Keratinocyte (primary cell): ENCODE measurements at regions not wholly inside any gene's neighbourhood (a gene's known extent, or its start where the extent isn't known, plus 50 kb on each side); places are given as distances from the start of the nearest gene placed in this dataset.

ENCODE experiments used
- DNase-seq: peaks from one replicate; pipeline ENCODE4 v3.0.0-alpha.2; 2011; ENCODE audit warnings: low read depth, missing footprints, low spot score
- FAIRE-seq: peaks from 2 replicates; lab custom pipeline; 2011; peaks lifted over from hg19 to GRCh38; lab: Jason Lieb, UNC
- H2AFZ ChIP-seq: 2 replicates; pipeline ENCODE4 v1.6.0; 2012; ENCODE audit warnings: low read length, control low read depth, inconsistent platforms; ENCODE audit not compliant: control insufficient read depth
- H3K27ac ChIP-seq: 2 replicates; pipeline ENCODE4 v1.5.1; 2011; ENCODE audit warnings: low read length; ENCODE audit not compliant: control insufficient read depth, insufficient read depth
- H3K27me3 ChIP-seq: 3 replicates; pipeline ENCODE4 v1.6.0; 2011; ENCODE audit warnings: low read length; ENCODE audit not compliant: control insufficient read depth, insufficient read depth; ENCODE audit errors: extremely low read depth
- H3K36me3 ChIP-seq, 2 experiments: 2 replicates in 1 of 2; 3 replicates in 1 of 2; pipeline ENCODE4 v1.5.1; 2011; ENCODE audit warnings: low read length in 2 of 2, mild to moderate bottlenecking in 1 of 2; ENCODE audit not compliant: control insufficient read depth in 2 of 2, insufficient read depth in 2 of 2; ENCODE audit errors: extremely low read depth in 1 of 2
- H3K4me1 ChIP-seq: 3 replicates; pipeline ENCODE4 v1.5.1; 2011; ENCODE audit warnings: low read length; ENCODE audit not compliant: control insufficient read depth, insufficient read depth; ENCODE audit errors: extremely low read depth
- H3K4me2 ChIP-seq: 3 replicates; pipeline ENCODE4 v1.6.0; 2011; ENCODE audit warnings: low read depth, low read length; ENCODE audit not compliant: control insufficient read depth, insufficient read depth; ENCODE audit errors: extremely low read depth
- H3K4me3 ChIP-seq, 3 experiments: fragments of 200-600 bp in 1 of 3; sonication (generic) in 1 of 3; 2 replicates in 2 of 3; 3 replicates in 1 of 3; pipeline ENCODE4 v1.5.1; 2011 to 2016; ENCODE audit warnings: low read length in 3 of 3, mild to moderate bottlenecking in 3 of 3, control low read depth in 2 of 3, inconsistent platforms in 1 of 3, low read depth in 1 of 3, mixed read lengths in 1 of 3, mixed run types in 1 of 3, moderate library complexity in 1 of 3; ENCODE audit not compliant: control insufficient read depth in 2 of 3, insufficient read depth in 2 of 3; ENCODE audit errors: extremely low read depth in 1 of 3
- H3K79me2 ChIP-seq: 2 replicates; pipeline ENCODE4 v1.6.0; 2012; ENCODE audit warnings: low read length; ENCODE audit not compliant: control insufficient read depth, insufficient read depth
- H3K9ac ChIP-seq: 3 replicates; pipeline ENCODE4 v1.6.0; 2011; ENCODE audit warnings: low read length; ENCODE audit not compliant: control insufficient read depth, insufficient read depth; ENCODE audit errors: extremely low read depth
- H3K9me1 ChIP-seq: 3 replicates; pipeline ENCODE4 v1.6.0; 2011; ENCODE audit warnings: low read length; ENCODE audit not compliant: control insufficient read depth, insufficient read depth; ENCODE audit errors: extremely low read depth
- H3K9me3 ChIP-seq: 2 replicates; pipeline ENCODE4 v1.5.1; 2012; ENCODE audit warnings: low read depth, low read length; ENCODE audit not compliant: control insufficient read depth
- H4K20me1 ChIP-seq: 3 replicates; pipeline ENCODE4 v1.6.0; 2011; ENCODE audit warnings: low read length; ENCODE audit not compliant: control insufficient read depth, insufficient read depth; ENCODE audit errors: extremely low read depth
- EZH2 ChIP-seq: IDR thresholded peaks from one replicate; pipeline ENCODE4 v1.6.1; 2012; ENCODE audit warnings: inconsistent platforms, mild to moderate bottlenecking, low read length, moderate library complexity
- dilution Hi-C: fragments of 300-500 bp; cut with MboI; formaldehyde crosslinking; loops from one replicate; pipeline ENCODE4 v1.7.0; 2020; ENCODE audit warnings: low sequenced_read_pairs; ENCODE audit not compliant: extremely low pct_ligation_motif_present
- TF ChIP-seq, protein P1 (sequence below), 3 experiments: IDR thresholded peaks in 1 of 3; conservative IDR thresholded peaks in 1 of 3; optimal IDR thresholded peaks in 1 of 3; 2 replicates in 2 of 3; 3 replicates in 1 of 3; pipeline versions ENCODE3 to v1.5.1; 2011; ENCODE audit warnings: low read length in 3 of 3, mild to moderate bottlenecking in 3 of 3, moderate library complexity in 2 of 3, control low read depth in 1 of 3, inconsistent platforms in 1 of 3; ENCODE audit not compliant: insufficient read depth in 2 of 3; ENCODE audit errors: extremely low read depth in 1 of 3

- no peak overlapping the region for H2AFZ ChIP-seq
- H3K9ac ChIP-seq = no peak overlapping the region
- TF ChIP-seq EZH2 = no peak
- TF ChIP-seq, protein P1, sequence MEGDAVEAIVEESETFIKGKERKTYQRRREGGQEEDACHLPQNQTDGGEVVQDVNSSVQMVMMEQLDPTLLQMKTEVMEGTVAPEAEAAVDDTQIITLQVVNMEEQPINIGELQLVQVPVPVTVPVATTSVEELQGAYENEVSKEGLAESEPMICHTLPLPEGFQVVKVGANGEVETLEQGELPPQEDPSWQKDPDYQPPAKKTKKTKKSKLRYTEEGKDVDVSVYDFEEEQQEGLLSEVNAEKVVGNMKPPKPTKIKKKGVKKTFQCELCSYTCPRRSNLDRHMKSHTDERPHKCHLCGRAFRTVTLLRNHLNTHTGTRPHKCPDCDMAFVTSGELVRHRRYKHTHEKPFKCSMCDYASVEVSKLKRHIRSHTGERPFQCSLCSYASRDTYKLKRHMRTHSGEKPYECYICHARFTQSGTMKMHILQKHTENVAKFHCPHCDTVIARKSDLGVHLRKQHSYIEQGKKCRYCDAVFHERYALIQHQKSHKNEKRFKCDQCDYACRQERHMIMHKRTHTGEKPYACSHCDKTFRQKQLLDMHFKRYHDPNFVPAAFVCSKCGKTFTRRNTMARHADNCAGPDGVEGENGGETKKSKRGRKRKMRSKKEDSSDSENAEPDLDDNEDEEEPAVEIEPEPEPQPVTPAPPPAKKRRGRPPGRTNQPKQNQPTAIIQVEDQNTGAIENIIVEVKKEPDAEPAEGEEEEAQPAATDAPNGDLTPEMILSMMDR (optimal IDR thresholded peaks at IDR 0.05 in 1 of 3, IDR thresholded peaks at IDR 0.05 in 1 of 3, conservative IDR thresholded peaks at IDR 0.05 in 1 of 3; ENCODE audit: extremely low read depth in 1 of 3, insufficient read depth in 2 of 3, low read length in 3 of 3) = no peak
- peaks cover 3% of the 10 kb centered on the region for H3K4me1 ChIP-seq
- FAIRE-seq (no peak), DNase-seq (no peak)
- no peak overlapping the region for H3K4me2 ChIP-seq
- no peaks in the 10 kb centered on the region for H3K9me3 ChIP-seq
- no peaks in the 10 kb centered on the region for H3K27me3 ChIP-seq
- no peaks in the 10 kb centered on the region for H3K36me3 ChIP-seq
- H3K27ac ChIP-seq = no peak overlapping the region
- no peaks in the 10 kb centered on the region for H3K79me2 ChIP-seq
- dilution Hi-C loops = no loop called here
- no peaks in the 10 kb centered on the region for H4K20me1 ChIP-seq
- no peaks in the 10 kb centered on the region for H3K9me1 ChIP-seq
- H3K4me3 ChIP-seq = no peak overlapping the region
Measured at GRCh38 chr3:55189359-55189801, 261.5 kb upstream of the LRTM1 start.

DNA sequence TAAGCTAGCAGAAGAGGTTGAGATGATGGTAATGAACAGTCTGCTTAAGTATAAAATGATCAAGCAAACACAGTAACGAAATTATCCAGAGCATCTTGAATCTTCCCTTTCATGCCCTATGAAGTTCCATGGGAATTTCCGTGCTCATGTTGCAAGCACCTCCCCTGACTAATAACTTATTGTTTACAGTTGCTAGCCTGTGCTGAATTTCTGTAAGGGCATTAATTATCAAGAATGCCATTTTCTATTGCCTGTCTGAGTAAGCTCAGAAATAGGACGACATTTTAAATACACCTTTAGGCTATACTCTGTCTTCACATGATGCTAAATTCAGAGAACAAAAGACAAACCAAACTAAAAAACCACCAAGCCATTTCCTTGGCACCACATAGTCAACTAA lies 257.5 kb upstream of the LRTM1 start:
- H3K27me3 ChIP-seq = no peaks in the 10 kb centered on the region
- no peaks in the 10 kb centered on the region for H3K79me2 ChIP-seq
- FAIRE-seq (no peak), DNase-seq (no peak)
- no peaks in the 10 kb centered on the region for H4K20me1 ChIP-seq
- no peaks in the 10 kb centered on the region for H3K9me3 ChIP-seq
- TF ChIP-seq, protein P1 (optimal IDR thresholded peaks at IDR 0.05 in 1 of 3, IDR thresholded peaks at IDR 0.05 in 1 of 3, conservative IDR thresholded peaks at IDR 0.05 in 1 of 3; ENCODE audit: extremely low read depth in 1 of 3, insufficient read depth in 2 of 3, low read length in 3 of 3) = no peak
- no peak for TF ChIP-seq EZH2
- H2AFZ ChIP-seq = no peak overlapping the region
- no peaks in the 10 kb centered on the region for H3K9me1 ChIP-seq
- H3K36me3 ChIP-seq = no peaks in the 10 kb centered on the region
- dilution Hi-C loops = no loop called here
- no peak overlapping the region for H3K4me2 ChIP-seq
- no peaks in the 10 kb centered on the region for H3K4me1 ChIP-seq
- no peak overlapping the region for H3K9ac ChIP-seq
- no peak overlapping the region for H3K27ac ChIP-seq
- H3K4me3 ChIP-seq = no peak overlapping the region
